HG02588 (cell line): ENCODE measurements at regions not wholly inside any gene's neighbourhood (a gene's known extent, or its start where the extent isn't known, plus 50 kb on each side); places are given as distances from the start of the nearest gene placed in this dataset.

Source experiments
- ATAC-seq: cut with Tn5 transposase; IDR thresholded peaks from one replicate; pipeline ENCODE4 v1.9.1; 2021; ENCODE audit warnings: mild to moderate bottlenecking, moderate library complexity; ENCODE audit not compliant: unreplicated experiment

GRCh38 chr13:105597573-105597972 lies 937.9 kb downstream of the EFNB2 start:
- no peak for ATAC-seq

- ATAC-seq = no peak
Measured at GRCh38 chr13:105595471-105595870, 940.0 kb downstream of the EFNB2 start.

- ATAC-seq = no peak
Measured at GRCh38 chr13:105591277-105591676, 944.2 kb downstream of the EFNB2 start.

- no peak for ATAC-seq
Measured at GRCh38 chr13:105587786-105588185, 947.7 kb downstream of the EFNB2 start.

GRCh38 chr13:105579821-105580710 lies 955.4 kb downstream of the EFNB2 start:
- ATAC-seq = no peak

- no peak for ATAC-seq
Measured at GRCh38 chr13:105573136-105573535, 962.3 kb downstream of the EFNB2 start.

GRCh38 chr13:105572401-105572800 lies 963.1 kb downstream of the EFNB2 start:
- no peak for ATAC-seq

GRCh38 chr13:105569816-105570215 lies 965.6 kb downstream of the EFNB2 start:
- no peak for ATAC-seq

GRCh38 chr13:105567951-105568525 lies 967.4 kb downstream of the EFNB2 start:
- no peak for ATAC-seq

- no peak for ATAC-seq
Measured at GRCh38 chr13:105565136-105565727, 970.2 kb downstream of the EFNB2 start.

GRCh38 chr13:105552078-105552477 lies 983.4 kb downstream of the EFNB2 start:
- no peak for ATAC-seq

GRCh38 chr13:105547851-105548250 lies 987.6 kb downstream of the EFNB2 start:
- ATAC-seq = no peak

GRCh38 chr13:105545811-105546210 lies 989.7 kb downstream of the EFNB2 start:
- no peak for ATAC-seq

- no peak for ATAC-seq
Measured at GRCh38 chr13:105543742-105544141, 991.7 kb downstream of the EFNB2 start.

- ATAC-seq = no peak
Measured at GRCh38 chr13:105541565-105541964, 993.9 kb downstream of the EFNB2 start.

GRCh38 chr13:105538346-105538745 lies 997.1 kb downstream of the EFNB2 start:
- ATAC-seq = no peak

- ATAC-seq = no peak
Measured at GRCh38 chr13:105537113-105537512, 998.3 kb downstream of the EFNB2 start.

GRCh38 chr13:105530468-105530867 lies 1005.0 kb downstream of the EFNB2 start:
- ATAC-seq = no peak

- no peak for ATAC-seq
Measured at GRCh38 chr13:105527127-105527526, 1008.3 kb downstream of the EFNB2 start.

GRCh38 chr13:105519771-105520170 lies 1015.7 kb downstream of the EFNB2 start:
- ATAC-seq = no peak

GRCh38 chr13:105518086-105518485 lies 1017.4 kb downstream of the EFNB2 start:
- no peak for ATAC-seq

- no peak for ATAC-seq
Measured at GRCh38 chr13:105514401-105514800, 1021.1 kb downstream of the EFNB2 start.
